OCI-LY7 (cell line): ENCODE measurements at regions not wholly inside any gene's neighbourhood (a gene's known extent, or its start where the extent isn't known, plus 50 kb on each side); places are given as distances from the start of the nearest gene placed in this dataset.

ENCODE experiments used
- BruUV-seq: library from RNA; stranded (reverse); fragments of 400-500 nt; replicated peaks from 2 replicates; lab custom pipeline; 2021; lab: Mats Ljungman, UMichigan
- CTCF ChIA-PET: fragments of 300-600 bp; sonication (Branson Sonifier 250); formaldehyde crosslinking; loops from one replicate; lab custom pipeline; 2022; ENCODE audit warnings: antibody characterized with exemption; ENCODE audit not compliant: unreplicated experiment; lab: Charles Lee
- POLR2A ChIA-PET: fragments of 300-600 bp; sonication (Branson Sonifier 250); formaldehyde crosslinking; loops from one replicate; lab custom pipeline; 2022; ENCODE audit warnings: antibody characterized with exemption; lab: Charles Lee
- DNase-seq: peaks from one replicate; pipeline ENCODE4 v3.0.0-alpha.2; 2015; ENCODE audit warnings: low spot score
- H2AFZ ChIP-seq: fragments of 200-600 bp; sonication (generic), shearing (Covaris generic); 2 replicates; pipeline ENCODE4 v1.6.1; 2014; ENCODE audit warnings: mild to moderate bottlenecking, antibody characterized with exemption, low read length, moderate library complexity
- H3K27ac ChIP-seq: fragments of 200-600 bp; sonication (generic); 2 replicates; pipeline ENCODE4 v1.5.1; 2014; ENCODE audit warnings: mixed run types, low read depth, mild to moderate bottlenecking, moderate library complexity, low read length, inconsistent platforms; ENCODE audit not compliant: poor library complexity, severe bottlenecking
- H3K36me3 ChIP-seq: fragments of 200-600 bp; sonication (generic); 2 replicates; pipeline ENCODE4 v1.6.1; 2014; ENCODE audit warnings: mild to moderate bottlenecking, antibody characterized with exemption, low read length, moderate library complexity, mixed read lengths; ENCODE audit not compliant: insufficient read depth
- H3K4me1 ChIP-seq: fragments of 200-600 bp; sonication (generic); 2 replicates; pipeline ENCODE4 v1.5.1; 2014; ENCODE audit warnings: mild to moderate bottlenecking, low read length; ENCODE audit not compliant: insufficient read depth, poor library complexity, severe bottlenecking
- H3K4me2 ChIP-seq: fragments of 200-600 bp; sonication (generic); 2 replicates; pipeline ENCODE4 v1.6.1; 2014; ENCODE audit warnings: mild to moderate bottlenecking, low read length
- H3K4me3 ChIP-seq: fragments of 200-600 bp; sonication (generic); 2 replicates; pipeline ENCODE4 v1.5.1; 2014; ENCODE audit warnings: mild to moderate bottlenecking, low read depth, low read length; ENCODE audit not compliant: poor library complexity, severe bottlenecking
- H3K79me2 ChIP-seq: fragments of 200-600 bp; sonication (generic); 2 replicates; pipeline ENCODE4 v1.6.1; 2016; ENCODE audit warnings: low read depth, mild to moderate bottlenecking, low read length, moderate library complexity, mixed read lengths; ENCODE audit not compliant: insufficient read depth
- H3K9me2 ChIP-seq: fragments of 200-600 bp; sonication (generic); 2 replicates; pipeline ENCODE4 v1.6.1; 2016; ENCODE audit warnings: mild to moderate bottlenecking, low read length, mixed read lengths; ENCODE audit not compliant: insufficient read depth
- H3K9me3 ChIP-seq: fragments of 200-600 bp; sonication (generic); 2 replicates; pipeline ENCODE4 v1.6.1; 2014; ENCODE audit warnings: mild to moderate bottlenecking, mixed run types, low read length, mixed read lengths
- H4K20me1 ChIP-seq: fragments of 200-600 bp; sonication (generic); 2 replicates; pipeline ENCODE4 v1.6.1; 2014; ENCODE audit warnings: mild to moderate bottlenecking, antibody characterized with exemption, low read length, moderate library complexity, mixed read lengths; ENCODE audit not compliant: insufficient read depth
- EZH2phosphoT487 ChIP-seq: fragments of 200-600 bp; sonication (generic); IDR thresholded peaks from 2 replicates; pipeline ENCODE4 v1.6.1; 2018; ENCODE audit warnings: low read depth, borderline replicate concordance, mild to moderate bottlenecking, mixed run types, antibody characterized with exemption, low read length, moderate library complexity, mixed read lengths
- intact Hi-C: fragments of 100-400 bp; cut with micrococcal nuclease; formaldehyde crosslinking; loops from one replicate; pipeline ENCODE4 v1.10.0; 2022; ENCODE audit not compliant: unreplicated experiment
- TF ChIP-seq, protein P1 (sequence below): fragments of 200-600 bp; sonication (generic); conservative IDR thresholded peaks from 2 replicates; pipeline ENCODE4 v1.5.1; 2014; ENCODE audit warnings: mild to moderate bottlenecking, antibody characterized with exemption, low read length, moderate library complexity, mixed read lengths

DNA sequence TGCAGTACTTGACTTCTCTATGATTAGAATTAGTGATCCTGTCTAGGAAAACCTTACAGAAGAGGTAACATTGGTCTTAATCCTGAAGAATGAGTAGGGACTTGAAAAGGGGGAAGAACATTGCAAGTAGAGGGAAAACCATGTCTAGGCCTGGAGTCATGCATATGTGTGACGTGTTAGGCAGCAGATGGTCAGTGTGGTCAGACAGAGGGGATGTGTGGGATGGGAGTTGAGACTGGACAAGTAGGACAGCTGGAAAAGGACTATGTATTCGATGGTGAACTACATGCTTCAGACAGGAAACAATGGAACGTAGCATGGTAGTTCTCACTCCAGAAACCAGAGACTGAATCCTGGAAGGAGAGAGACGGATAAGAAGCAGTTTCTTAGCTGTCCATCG is 235.6 kb upstream of the LRTM1 start:
- Histone ChIP-seq H2AFZ (no peak overlapping the region), H3K9me2 (no peaks in the 10 kb centered on the region), H3K9me3 (no peaks in the 10 kb centered on the region), H3K4me3 (no peak overlapping the region), H4K20me1 (no peaks in the 10 kb centered on the region), H3K27ac (no peak overlapping the region), H3K79me2 (no peaks in the 10 kb centered on the region), H3K4me1 (peaks cover 19% of the 10 kb centered on the region), H3K4me2 (no peak overlapping the region), H3K36me3 (no peaks in the 10 kb centered on the region)
- BruUV-seq = no TSS peak
- ChIA-PET CTCF (no interaction called here), POLR2A (interaction anchor here (0.6 to 0.7 kb wide), 2 partner anchors 9 to 197 kb away, joined by 3 read pairs; no protein-coding TSS in a partner anchor)
- intact Hi-C loops = no loop called here
- TF ChIP-seq, protein P1, sequence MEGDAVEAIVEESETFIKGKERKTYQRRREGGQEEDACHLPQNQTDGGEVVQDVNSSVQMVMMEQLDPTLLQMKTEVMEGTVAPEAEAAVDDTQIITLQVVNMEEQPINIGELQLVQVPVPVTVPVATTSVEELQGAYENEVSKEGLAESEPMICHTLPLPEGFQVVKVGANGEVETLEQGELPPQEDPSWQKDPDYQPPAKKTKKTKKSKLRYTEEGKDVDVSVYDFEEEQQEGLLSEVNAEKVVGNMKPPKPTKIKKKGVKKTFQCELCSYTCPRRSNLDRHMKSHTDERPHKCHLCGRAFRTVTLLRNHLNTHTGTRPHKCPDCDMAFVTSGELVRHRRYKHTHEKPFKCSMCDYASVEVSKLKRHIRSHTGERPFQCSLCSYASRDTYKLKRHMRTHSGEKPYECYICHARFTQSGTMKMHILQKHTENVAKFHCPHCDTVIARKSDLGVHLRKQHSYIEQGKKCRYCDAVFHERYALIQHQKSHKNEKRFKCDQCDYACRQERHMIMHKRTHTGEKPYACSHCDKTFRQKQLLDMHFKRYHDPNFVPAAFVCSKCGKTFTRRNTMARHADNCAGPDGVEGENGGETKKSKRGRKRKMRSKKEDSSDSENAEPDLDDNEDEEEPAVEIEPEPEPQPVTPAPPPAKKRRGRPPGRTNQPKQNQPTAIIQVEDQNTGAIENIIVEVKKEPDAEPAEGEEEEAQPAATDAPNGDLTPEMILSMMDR = no peak
- no peak for TF ChIP-seq EZH2phosphoT487
- DNase-seq = no peak

DNA sequence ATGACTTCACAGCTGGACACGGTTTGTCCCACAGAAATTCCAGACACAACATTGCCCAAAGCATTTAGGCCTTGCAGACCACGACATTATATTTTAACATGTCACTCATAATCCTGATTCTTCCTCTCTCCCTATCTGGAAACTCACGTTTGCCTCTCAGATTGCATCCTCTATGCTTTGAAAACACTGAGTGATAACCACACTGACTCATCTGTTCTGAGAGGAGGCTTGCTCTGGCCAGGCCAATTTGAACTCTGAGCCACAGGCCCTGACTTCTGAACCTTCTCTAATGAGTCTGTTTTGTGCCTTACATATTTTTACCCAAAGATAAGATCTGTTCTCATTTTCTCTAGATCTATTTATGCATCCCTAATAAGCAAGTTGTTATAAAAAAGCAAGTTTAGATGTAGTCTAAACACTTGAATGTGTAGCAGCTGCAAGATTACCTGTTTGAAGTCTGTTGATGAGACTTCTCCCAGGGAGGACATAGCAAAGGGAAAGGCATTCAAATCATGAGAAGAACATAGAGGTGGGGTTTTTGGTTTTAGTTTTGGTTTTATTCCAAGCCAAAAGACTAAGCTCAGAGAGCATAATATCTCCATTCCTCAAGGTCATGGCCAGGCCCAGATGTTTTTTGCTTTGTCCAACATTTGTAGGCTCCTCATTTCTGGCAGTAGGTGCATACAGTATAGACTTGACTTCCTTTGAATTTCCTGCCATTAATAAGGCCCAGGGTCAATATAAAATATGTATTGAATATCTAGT is 234.4 kb upstream of the LRTM1 start:
- Histone ChIP-seq H3K27ac (no peak overlapping the region), H4K20me1 (no peaks in the 10 kb centered on the region), H3K4me1 (peaks cover 14% of the 10 kb centered on the region), H3K4me3 (no peak overlapping the region), H3K79me2 (no peaks in the 10 kb centered on the region), H3K9me2 (no peaks in the 10 kb centered on the region), H3K36me3 (no peaks in the 10 kb centered on the region), H3K4me2 (no peak overlapping the region), H2AFZ (no peak overlapping the region), H3K9me3 (no peaks in the 10 kb centered on the region)
- BruUV-seq = no TSS peak
- intact Hi-C loops = no loop called here
- no peak for DNase-seq
- no peak for TF ChIP-seq EZH2phosphoT487
- TF ChIP-seq, protein P1 = no peak
- POLR2A ChIA-PET = interaction anchor here (1.1 kb wide), 1 partner anchor 9 kb away, joined by 3 read pairs; no protein-coding TSS in a partner anchor
- CTCF ChIA-PET = no interaction called here

DNA sequence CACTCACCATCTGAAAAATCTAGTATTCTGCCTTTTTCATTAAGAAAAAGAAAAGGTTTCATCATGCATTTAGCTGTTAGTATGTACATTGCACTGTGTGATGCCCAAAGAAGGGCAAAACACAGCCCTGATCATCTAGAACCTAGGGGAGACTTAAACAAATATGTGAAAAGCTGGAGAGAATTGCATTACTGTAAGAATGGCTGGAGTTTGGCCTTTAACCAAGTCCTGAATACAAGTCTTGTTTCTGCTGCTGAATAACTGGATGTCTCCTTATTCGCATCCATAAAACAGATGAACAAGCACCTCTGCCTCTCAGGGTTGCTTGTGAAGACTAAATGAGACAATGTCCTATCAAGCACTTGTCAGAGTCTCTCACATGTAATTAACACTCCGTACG is 233.4 kb upstream of the LRTM1 start:
- ChIA-PET POLR2A (no interaction called here), CTCF (no interaction called here)
- Histone ChIP-seq H3K9me3 (no peaks in the 10 kb centered on the region), H3K4me1 (peaks cover 5% of the 10 kb centered on the region), H3K36me3 (no peaks in the 10 kb centered on the region), H3K79me2 (no peaks in the 10 kb centered on the region), H2AFZ (no peak overlapping the region), H3K4me2 (no peak overlapping the region), H4K20me1 (no peaks in the 10 kb centered on the region), H3K27ac (no peak overlapping the region), H3K4me3 (no peak overlapping the region), H3K9me2 (no peaks in the 10 kb centered on the region)
- no peak for DNase-seq
- TF ChIP-seq, protein P1 = no peak
- TF ChIP-seq EZH2phosphoT487 = no peak
- BruUV-seq = no TSS peak
- intact Hi-C loops = no loop called here
